ENCODE measurements at regions not wholly inside any gene's neighbourhood (a gene's known extent, or its start where the extent isn't known, plus 50 kb on each side); places are given as distances from the start of the nearest gene placed in this dataset.

DNA sequence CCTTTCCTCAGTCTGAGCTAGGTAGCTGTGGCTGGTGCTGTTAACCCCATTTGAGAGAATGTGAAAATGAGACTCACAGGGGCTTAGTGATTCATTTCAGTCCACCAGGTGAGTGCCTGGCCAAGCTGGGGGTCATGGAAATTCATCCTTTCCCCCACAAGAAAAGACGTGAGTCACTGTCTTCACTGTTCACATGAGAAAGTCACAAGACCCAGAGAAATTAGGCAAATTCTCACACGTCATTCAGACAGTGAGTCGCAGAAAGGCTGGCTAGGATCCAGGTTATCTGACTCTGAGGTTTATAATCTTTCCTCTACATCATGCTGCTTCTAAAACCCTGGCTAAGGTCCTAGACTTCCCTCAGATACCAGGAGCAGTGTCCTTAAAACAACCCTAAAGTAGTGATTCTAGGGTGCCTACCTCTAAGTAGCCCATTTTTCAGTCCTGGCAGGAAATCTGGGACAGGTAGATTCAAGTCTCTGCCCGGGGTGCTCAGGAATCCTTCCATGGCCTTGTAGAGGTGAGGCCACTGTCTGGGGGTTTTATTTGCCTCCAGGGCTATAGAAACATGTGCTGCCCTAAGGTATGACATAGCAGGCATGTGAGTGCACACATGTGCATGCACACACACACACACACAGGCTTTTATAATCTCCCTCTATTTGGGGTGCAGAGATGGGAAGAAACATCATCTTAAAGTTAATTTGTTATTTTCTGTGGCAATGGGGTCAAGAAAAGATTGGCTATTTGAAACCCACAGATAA, 427.9 kb upstream of the CELF2 start:
- H3K36me3 ChIP-seq (ENCODE audit: control insufficient read depth in 5 of 5, insufficient read depth in 5 of 5, low read length in 5 of 5): no peaks in the 10 kb centered on the region
- no peak overlapping the region for H3K27ac ChIP-seq (ENCODE audit: low read depth, low read length)
- peak overlapping the region in 1 of 5 donors; percentile 60 for H3K9ac ChIP-seq (ENCODE audit: low read length in 5 of 5)

DNA sequence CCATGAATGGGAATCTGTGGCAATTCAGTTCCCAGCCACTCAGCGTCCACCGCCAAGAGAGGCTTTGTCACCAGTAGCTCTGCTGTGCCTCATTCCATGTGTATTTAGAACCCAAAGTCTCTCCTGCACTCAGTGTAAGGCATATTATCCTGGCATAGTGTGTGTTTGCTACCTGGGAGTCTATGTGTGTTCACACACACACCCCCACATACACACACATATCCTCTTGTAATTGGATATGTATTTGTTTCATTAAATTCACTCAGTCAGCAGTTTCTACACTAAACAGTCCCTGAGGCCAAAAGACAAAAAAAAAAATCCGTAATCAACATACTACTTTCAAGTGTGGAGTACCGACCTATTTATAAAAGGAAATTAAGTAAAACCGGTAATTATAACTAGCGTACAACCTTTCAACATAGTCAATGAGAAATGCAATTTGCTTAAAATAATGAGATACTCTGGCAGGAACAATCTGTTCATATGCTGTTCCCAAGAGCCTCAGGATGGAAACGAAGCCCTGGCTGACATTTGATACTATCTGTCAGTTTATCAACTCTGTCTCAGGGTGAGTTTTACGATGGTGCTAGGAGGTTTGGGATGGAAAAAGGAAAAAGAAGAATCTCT, 425.8 kb upstream of the CELF2 start:
- H3K36me3 ChIP-seq (ENCODE audit: control insufficient read depth in 5 of 5, insufficient read depth in 5 of 5, low read length in 5 of 5): no peaks in the 10 kb centered on the region
- peaks cover 4 to 32% (median 23%) of the 10 kb centered on the region in 5 donors for H3K4me1 ChIP-seq (ENCODE audit: control insufficient read depth in 5 of 5, insufficient read depth in 5 of 5, low read length in 5 of 5)
- no peak overlapping the region for H3K27ac ChIP-seq (ENCODE audit: low read depth, low read length)
- H3K9ac ChIP-seq (ENCODE audit: low read length in 5 of 5): no peak overlapping the region
- H3K27me3 ChIP-seq (ENCODE audit: control insufficient read depth in 5 of 5, insufficient read depth in 4 of 5, low read length in 5 of 5): no peaks in the 10 kb centered on the region
- peak overlapping the region in 2 of 5 donors; percentile 26 to 29 for H3K4me3 ChIP-seq (ENCODE audit: low read depth in 1 of 5, low read length in 5 of 5)
- H3K9me3 ChIP-seq (ENCODE audit: control insufficient read depth in 5 of 5, low read length in 5 of 5): no peaks in the 10 kb centered on the region

More for the DNA sequence above, 427.9 kb upstream of the CELF2 start:
- Histone ChIP-seq H3K4me1 (ENCODE audit: control insufficient read depth in 5 of 5, insufficient read depth in 5 of 5, low read length in 5 of 5) (peaks cover 4 to 32% (median 23%) of the 10 kb centered on the region in 5 donors), H3K4me3 (ENCODE audit: low read depth in 1 of 5, low read length in 5 of 5) (no peak overlapping the region), H3K27me3 (ENCODE audit: control insufficient read depth in 5 of 5, insufficient read depth in 4 of 5, low read length in 5 of 5) (no peaks in the 10 kb centered on the region), H3K9me3 (ENCODE audit: control insufficient read depth in 5 of 5, low read length in 5 of 5) (no peaks in the 10 kb centered on the region)

DNA sequence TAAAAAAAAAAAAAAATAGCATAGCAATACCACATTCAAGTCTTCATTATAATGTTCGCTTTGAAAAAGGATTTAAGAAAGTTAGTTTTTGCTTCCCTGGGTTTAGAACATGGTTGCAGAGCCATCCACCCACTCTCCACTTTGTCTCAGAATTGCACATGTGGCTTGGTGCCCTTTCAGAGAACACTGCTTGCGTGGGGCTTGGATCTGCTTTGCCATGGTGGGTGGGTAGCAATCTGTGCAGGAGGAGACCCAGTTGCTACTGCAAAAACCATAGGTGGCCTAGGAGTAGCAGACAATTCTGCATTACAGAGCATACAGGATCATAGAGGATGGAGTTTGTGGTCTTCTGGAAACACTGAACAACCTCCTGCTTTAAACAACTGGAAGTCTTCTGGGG, 421.4 kb upstream of the CELF2 start:
- H3K27ac ChIP-seq (ENCODE audit: low read depth, low read length): no peak overlapping the region
- H3K27me3 ChIP-seq (ENCODE audit: control insufficient read depth in 5 of 5, insufficient read depth in 4 of 5, low read length in 5 of 5): no peaks in the 10 kb centered on the region
- H3K9ac ChIP-seq (ENCODE audit: low read length in 5 of 5): no peak overlapping the region
- peaks cover 0 to 11% (median 8%) of the 10 kb centered on the region in 5 donors for H3K4me1 ChIP-seq (ENCODE audit: control insufficient read depth in 5 of 5, insufficient read depth in 5 of 5, low read length in 5 of 5)
- H3K4me3 ChIP-seq (ENCODE audit: low read depth in 1 of 5, low read length in 5 of 5): no peak overlapping the region
- H3K9me3 ChIP-seq (ENCODE audit: control insufficient read depth in 5 of 5, low read length in 5 of 5): no peaks in the 10 kb centered on the region
- H3K36me3 ChIP-seq (ENCODE audit: control insufficient read depth in 5 of 5, insufficient read depth in 5 of 5, low read length in 5 of 5): no peaks in the 10 kb centered on the region

DNA sequence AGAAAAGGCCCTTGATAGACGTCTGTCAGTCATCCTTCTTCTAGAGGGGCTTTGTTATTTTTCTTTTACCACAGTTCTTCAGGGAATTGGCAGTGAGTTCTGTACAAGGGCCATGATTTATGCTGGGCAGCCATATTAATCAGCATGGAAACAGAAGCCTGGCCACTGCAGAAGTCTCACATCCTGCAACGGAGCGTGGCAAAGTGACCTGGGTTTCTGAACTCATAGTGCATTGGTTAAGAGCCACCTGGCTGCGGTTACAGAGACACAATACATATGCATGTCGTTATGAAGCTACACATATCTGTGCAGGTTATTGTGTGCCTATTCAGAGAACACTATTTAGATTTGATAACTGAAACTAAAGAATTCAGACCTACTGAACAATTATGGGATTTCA, 419.4 kb upstream of the CELF2 start:
- Histone ChIP-seq H3K9ac (ENCODE audit: low read length in 5 of 5) (no peak overlapping the region), H3K4me3 (ENCODE audit: low read depth in 1 of 5, low read length in 5 of 5) (no peak overlapping the region), H3K9me3 (ENCODE audit: control insufficient read depth in 5 of 5, low read length in 5 of 5) (no peaks in the 10 kb centered on the region), H3K27me3 (ENCODE audit: control insufficient read depth in 5 of 5, insufficient read depth in 4 of 5, low read length in 5 of 5) (no peaks in the 10 kb centered on the region), H3K36me3 (ENCODE audit: control insufficient read depth in 5 of 5, insufficient read depth in 5 of 5, low read length in 5 of 5) (no peaks in the 10 kb centered on the region), H3K4me1 (ENCODE audit: control insufficient read depth in 5 of 5, insufficient read depth in 5 of 5, low read length in 5 of 5) (no peaks in the 10 kb centered on the region), H3K27ac (ENCODE audit: low read depth, low read length) (no peak overlapping the region)

DNA sequence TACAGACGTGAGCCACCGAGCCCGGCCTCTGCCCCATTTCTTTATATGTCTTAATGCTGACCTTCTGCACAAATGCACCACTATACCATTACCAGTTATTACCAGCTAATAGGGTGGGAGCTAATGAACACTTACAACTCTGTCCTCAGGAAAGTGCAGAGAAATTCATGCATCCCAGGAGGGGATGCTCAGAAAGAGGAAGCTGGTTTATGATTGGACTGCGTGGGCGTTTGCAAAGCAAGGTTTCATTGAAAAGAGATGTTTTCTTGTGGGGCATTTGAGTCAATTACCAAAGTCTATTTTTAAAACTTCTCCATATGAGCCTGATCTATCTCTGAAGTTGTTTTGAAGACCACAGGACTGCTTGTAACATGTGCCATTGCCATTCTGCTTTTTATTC, 417.7 kb upstream of the CELF2 start:
- Histone ChIP-seq H3K36me3 (ENCODE audit: control insufficient read depth in 5 of 5, insufficient read depth in 5 of 5, low read length in 5 of 5) (no peaks in the 10 kb centered on the region), H3K9ac (ENCODE audit: low read length in 5 of 5) (no peak overlapping the region), H3K4me3 (ENCODE audit: low read depth in 1 of 5, low read length in 5 of 5) (no peak overlapping the region), H3K9me3 (ENCODE audit: control insufficient read depth in 5 of 5, low read length in 5 of 5) (no peaks in the 10 kb centered on the region), H3K27ac (ENCODE audit: low read depth, low read length) (no peak overlapping the region), H3K27me3 (ENCODE audit: control insufficient read depth in 5 of 5, insufficient read depth in 4 of 5, low read length in 5 of 5) (no peaks in the 10 kb centered on the region), H3K4me1 (ENCODE audit: control insufficient read depth in 5 of 5, insufficient read depth in 5 of 5, low read length in 5 of 5) (no peaks in the 10 kb centered on the region)

DNA sequence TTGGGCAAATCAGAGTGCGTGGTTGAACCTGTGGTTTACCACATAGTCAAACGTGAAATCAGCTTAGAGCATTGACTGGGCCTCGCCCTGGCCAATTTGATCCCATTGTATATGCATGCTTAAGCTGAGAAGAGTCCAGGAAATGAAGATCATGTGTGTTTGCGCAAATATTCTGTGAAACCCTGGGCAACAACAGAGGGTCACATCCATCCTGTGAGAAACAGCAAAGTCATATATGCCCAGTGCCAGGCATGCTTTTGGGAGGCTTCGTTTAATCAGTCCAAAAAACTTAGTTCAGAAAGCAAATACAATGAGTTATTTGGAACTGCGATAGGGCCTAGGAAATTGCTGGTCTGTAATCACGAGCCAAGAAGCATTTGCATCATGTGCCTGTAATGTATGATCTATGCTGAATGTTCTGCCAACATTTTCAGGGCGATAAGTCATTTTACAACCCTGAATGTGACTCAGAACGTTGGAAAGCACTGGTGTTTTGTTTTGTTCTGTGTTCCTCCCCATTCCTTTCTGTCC, 412.1 kb upstream of the CELF2 start:
- no peak overlapping the region for H3K9ac ChIP-seq (ENCODE audit: low read length in 5 of 5)
- H3K36me3 ChIP-seq (ENCODE audit: control insufficient read depth in 5 of 5, insufficient read depth in 5 of 5, low read length in 5 of 5): no peaks in the 10 kb centered on the region
- peak overlapping the region; percentile 57 for H3K27ac ChIP-seq (ENCODE audit: low read depth, low read length)
- peaks cover 0 to 7% (median 4%) of the 10 kb centered on the region in 5 donors for H3K4me1 ChIP-seq (ENCODE audit: control insufficient read depth in 5 of 5, insufficient read depth in 5 of 5, low read length in 5 of 5)
- peak overlapping the region in 1 of 5 donors; percentile 6 for H3K4me3 ChIP-seq (ENCODE audit: low read depth in 1 of 5, low read length in 5 of 5)
- H3K9me3 ChIP-seq (ENCODE audit: control insufficient read depth in 5 of 5, low read length in 5 of 5): no peaks in the 10 kb centered on the region
- no peaks in the 10 kb centered on the region for H3K27me3 ChIP-seq (ENCODE audit: control insufficient read depth in 5 of 5, insufficient read depth in 4 of 5, low read length in 5 of 5)

DNA sequence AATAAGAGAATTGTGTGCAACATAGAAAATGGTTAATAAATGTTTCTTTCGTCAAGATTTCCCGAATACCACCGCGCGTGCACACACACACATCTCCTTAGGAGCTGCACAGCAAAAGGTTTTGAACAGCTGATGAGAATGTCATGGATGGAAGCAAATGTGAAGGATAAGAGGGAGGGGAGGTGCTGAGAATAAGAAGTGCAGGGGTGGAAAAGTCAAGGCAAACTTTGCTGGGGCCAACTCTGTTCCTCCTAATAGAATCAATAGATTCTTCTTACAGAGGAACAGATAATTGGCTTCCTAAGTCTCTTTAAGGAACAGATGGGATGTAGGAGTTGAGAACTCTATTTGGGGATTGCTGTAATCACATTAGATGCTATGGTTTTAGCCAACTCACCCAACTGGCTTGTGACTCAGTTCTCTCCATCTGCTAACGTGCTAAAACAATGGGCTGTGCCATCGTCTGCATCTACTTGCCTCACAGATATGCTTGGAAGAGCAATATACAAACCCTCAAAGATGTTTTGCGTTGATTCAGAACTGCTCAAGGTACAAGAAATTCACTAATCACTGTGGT, 408.2 kb upstream of the CELF2 start:
- Histone ChIP-seq H3K4me3 (ENCODE audit: low read depth in 1 of 5, low read length in 5 of 5) (no peak overlapping the region), H3K36me3 (ENCODE audit: control insufficient read depth in 5 of 5, insufficient read depth in 5 of 5, low read length in 5 of 5) (no peaks in the 10 kb centered on the region), H3K9ac (ENCODE audit: low read length in 5 of 5) (no peak overlapping the region), H3K4me1 (ENCODE audit: control insufficient read depth in 5 of 5, insufficient read depth in 5 of 5, low read length in 5 of 5) (peaks cover 0 to 7% (median 4%) of the 10 kb centered on the region in 5 donors), H3K27me3 (ENCODE audit: control insufficient read depth in 5 of 5, insufficient read depth in 4 of 5, low read length in 5 of 5) (no peaks in the 10 kb centered on the region), H3K27ac (ENCODE audit: low read depth, low read length) (no peak overlapping the region), H3K9me3 (ENCODE audit: control insufficient read depth in 5 of 5, low read length in 5 of 5) (no peaks in the 10 kb centered on the region)

DNA sequence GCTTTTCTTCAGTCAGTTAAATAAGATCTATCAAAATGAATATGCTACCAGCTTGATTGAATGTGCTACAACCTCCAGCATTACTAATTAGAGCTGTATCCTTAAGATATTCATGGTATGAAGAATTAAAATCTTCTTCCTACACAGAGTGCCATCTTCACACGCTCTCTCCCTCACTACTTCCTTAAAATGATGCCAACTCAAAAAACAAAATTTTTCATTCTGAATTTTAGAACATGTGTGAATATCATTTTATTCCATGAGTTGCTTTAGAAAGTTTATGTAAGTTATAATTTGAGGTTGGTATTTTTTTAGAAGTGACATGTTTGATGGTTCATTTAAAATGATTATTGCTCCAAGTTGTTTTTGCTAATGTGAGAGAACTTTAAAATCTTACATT, 407.5 kb upstream of the CELF2 start:
- peaks cover 0 to 7% (median 4%) of the 10 kb centered on the region in 5 donors for H3K4me1 ChIP-seq (ENCODE audit: control insufficient read depth in 5 of 5, insufficient read depth in 5 of 5, low read length in 5 of 5)
- no peaks in the 10 kb centered on the region for H3K9me3 ChIP-seq (ENCODE audit: control insufficient read depth in 5 of 5, low read length in 5 of 5)
- no peak overlapping the region for H3K4me3 ChIP-seq (ENCODE audit: low read depth in 1 of 5, low read length in 5 of 5)
- no peak overlapping the region for H3K27ac ChIP-seq (ENCODE audit: low read depth, low read length)
- H3K9ac ChIP-seq (ENCODE audit: low read length in 5 of 5): no peak overlapping the region
- H3K27me3 ChIP-seq (ENCODE audit: control insufficient read depth in 5 of 5, insufficient read depth in 4 of 5, low read length in 5 of 5): no peaks in the 10 kb centered on the region
- H3K36me3 ChIP-seq (ENCODE audit: control insufficient read depth in 5 of 5, insufficient read depth in 5 of 5, low read length in 5 of 5): no peaks in the 10 kb centered on the region

DNA sequence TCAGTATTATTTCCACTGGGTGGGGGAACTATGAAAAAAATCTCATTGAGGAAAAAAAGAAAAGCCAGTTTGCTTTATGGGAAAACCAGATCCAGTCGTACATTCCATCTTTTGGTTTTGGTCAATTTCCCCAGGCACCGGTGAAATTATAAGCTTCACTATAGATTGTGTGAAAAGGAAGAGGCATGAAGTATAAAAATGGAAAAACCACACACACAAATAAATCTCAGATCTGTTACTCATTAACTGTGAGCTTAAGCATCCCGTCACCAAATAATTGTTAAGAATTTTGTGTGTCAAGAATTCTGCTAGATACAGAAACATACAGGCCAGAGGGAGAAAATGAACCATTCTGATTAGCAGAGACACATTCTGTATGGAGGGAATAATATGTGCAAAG, 405.5 kb upstream of the CELF2 start:
- Histone ChIP-seq H3K27me3 (ENCODE audit: control insufficient read depth in 5 of 5, insufficient read depth in 4 of 5, low read length in 5 of 5) (no peaks in the 10 kb centered on the region), H3K4me1 (ENCODE audit: control insufficient read depth in 5 of 5, insufficient read depth in 5 of 5, low read length in 5 of 5) (no peaks in the 10 kb centered on the region), H3K9me3 (ENCODE audit: control insufficient read depth in 5 of 5, low read length in 5 of 5) (no peaks in the 10 kb centered on the region), H3K9ac (ENCODE audit: low read length in 5 of 5) (no peak overlapping the region), H3K27ac (ENCODE audit: low read depth, low read length) (no peak overlapping the region), H3K4me3 (ENCODE audit: low read depth in 1 of 5, low read length in 5 of 5) (no peak overlapping the region), H3K36me3 (ENCODE audit: control insufficient read depth in 5 of 5, insufficient read depth in 5 of 5, low read length in 5 of 5) (no peaks in the 10 kb centered on the region)

DNA sequence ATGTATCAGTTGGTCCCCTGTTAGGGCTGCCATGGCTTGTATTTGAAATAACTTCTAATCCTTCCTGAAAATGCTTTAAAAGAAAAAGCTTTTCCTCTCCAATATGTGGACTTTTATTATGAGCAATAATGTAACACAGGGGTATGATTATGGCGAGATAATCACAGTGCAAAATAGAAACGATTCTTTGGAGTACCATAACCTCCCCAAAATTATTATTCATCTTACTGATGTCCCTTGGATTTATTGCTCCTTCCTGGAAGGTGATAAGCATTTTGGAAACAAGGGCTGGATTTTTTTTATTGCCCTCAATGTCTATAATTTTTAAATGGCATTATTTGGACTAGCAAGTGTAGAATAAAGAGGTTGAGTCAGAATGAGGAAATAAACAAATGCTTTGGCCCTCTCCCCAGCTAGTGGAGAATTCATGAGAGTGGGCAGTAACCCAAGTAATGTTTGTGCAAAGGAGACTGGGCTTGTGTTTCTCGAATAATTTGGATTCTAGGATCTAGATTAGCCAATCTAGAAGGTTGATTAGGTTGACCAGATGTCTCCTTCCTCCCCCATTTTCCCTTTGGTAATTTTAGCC, 403.9 kb upstream of the CELF2 start:
- H3K27ac ChIP-seq (ENCODE audit: low read depth, low read length): no peak overlapping the region
- no peaks in the 10 kb centered on the region for H3K4me1 ChIP-seq (ENCODE audit: control insufficient read depth in 5 of 5, insufficient read depth in 5 of 5, low read length in 5 of 5)
- H3K27me3 ChIP-seq (ENCODE audit: control insufficient read depth in 5 of 5, insufficient read depth in 4 of 5, low read length in 5 of 5): no peaks in the 10 kb centered on the region
- no peak overlapping the region for H3K4me3 ChIP-seq (ENCODE audit: low read depth in 1 of 5, low read length in 5 of 5)
- H3K9me3 ChIP-seq (ENCODE audit: control insufficient read depth in 5 of 5, low read length in 5 of 5): no peaks in the 10 kb centered on the region
- H3K9ac ChIP-seq (ENCODE audit: low read length in 5 of 5): no peak overlapping the region
- no peaks in the 10 kb centered on the region for H3K36me3 ChIP-seq (ENCODE audit: control insufficient read depth in 5 of 5, insufficient read depth in 5 of 5, low read length in 5 of 5)
